Neural progenitor cell (in vitro differentiated cells): ENCODE measurements at regions not wholly inside any gene's neighbourhood (a gene's known extent, or its start where the extent isn't known, plus 50 kb on each side); places are given as distances from the start of the nearest gene placed in this dataset.
"Not testable (repeated sequence)": the region's sequence is repeated elsewhere in the genome, so short reads cannot be mapped to it uniquely, and the experiment has no call there.

Source experiments
- DNase-seq: peaks from one replicate; pipeline ENCODE4 v3.0.0-alpha.2; 2016; ENCODE audit warnings: low spot score
- H2AFZ ChIP-seq: fragments of 200-600 bp; sonication (generic); replicated peaks from 2 replicates; pipeline ENCODE4 v1.6.1; 2016; ENCODE audit warnings: antibody characterized with exemption
- H3F3A ChIP-seq: fragments of 200-600 bp; sonication (generic); 2 replicates; pipeline ENCODE4 v1.6.1; 2016; ENCODE audit warnings: antibody characterized with exemption, low read depth
- H3K27ac ChIP-seq: fragments of 200-600 bp; sonication (generic); 2 replicates; pipeline ENCODE4 v1.5.1; 2016; ENCODE audit warnings: mild to moderate bottlenecking
- H3K27me3 ChIP-seq: fragments of 200-600 bp; sonication (generic); 2 replicates; pipeline ENCODE4 v1.6.1; 2016; ENCODE audit warnings: mild to moderate bottlenecking, moderate library complexity
- H3K36me3 ChIP-seq: fragments of 200-600 bp; sonication (generic); 2 replicates; pipeline ENCODE4 v1.5.1; 2016
- H3K4me1 ChIP-seq: fragments of 200-600 bp; sonication (generic); 2 replicates; pipeline ENCODE4 v1.6.1; 2016; ENCODE audit warnings: mixed run types
- H3K4me2 ChIP-seq: fragments of 200-600 bp; sonication (generic); 2 replicates; pipeline ENCODE4 v1.6.1; 2016
- H3K4me3 ChIP-seq: fragments of 200-600 bp; sonication (generic); 2 replicates; pipeline ENCODE4 v1.5.1; 2016
- H3K79me2 ChIP-seq: fragments of 200-600 bp; sonication (generic); 2 replicates; pipeline ENCODE4 v1.6.1; 2016; ENCODE audit warnings: low read depth
- H3K9ac ChIP-seq: fragments of 200-600 bp; sonication (generic); 2 replicates; pipeline ENCODE4 v1.6.1; 2016
- H3K9me3 ChIP-seq: fragments of 200-600 bp; sonication (generic); 2 replicates; pipeline ENCODE4 v1.5.1; 2016; ENCODE audit warnings: low read depth
- H4K20me1 ChIP-seq: fragments of 200-600 bp; sonication (generic); 2 replicates; pipeline ENCODE4 v1.6.1; 2016; ENCODE audit warnings: low read depth
- H3K27ac Mint-ChIP-seq: 3 replicates; pipeline ENCODE4 v1.8.0; 2021; ENCODE audit warnings: mixed read lengths
- H3K27me3 Mint-ChIP-seq: 2 replicates; pipeline ENCODE4 v1.8.0; 2022; ENCODE audit warnings: low read depth, mild to moderate bottlenecking, inconsistent platforms, moderate library complexity, mixed read lengths; ENCODE audit not compliant: insufficient read depth
- H3K36me3 Mint-ChIP-seq: 3 replicates; pipeline ENCODE4 v1.8.0; 2021; ENCODE audit warnings: mixed read lengths
- H3K4me1 Mint-ChIP-seq: 3 replicates; pipeline ENCODE4 v1.8.0; 2021; ENCODE audit warnings: mixed read lengths
- H3K4me3 Mint-ChIP-seq: 3 replicates; pipeline ENCODE4 v1.8.0; 2021; ENCODE audit warnings: mild to moderate bottlenecking, moderate library complexity, mixed read lengths
- H3K9me3 Mint-ChIP-seq: 3 replicates; pipeline ENCODE4 v1.8.0; 2020; ENCODE audit warnings: mixed read lengths

- not testable (repeated sequence) for H3K4me3 Mint-ChIP-seq, H3F3A ChIP-seq, H3K4me1 ChIP-seq, DNase-seq, H4K20me1 ChIP-seq, H3K79me2 ChIP-seq, H3K4me2 ChIP-seq, H3K27me3 ChIP-seq, H3K36me3 ChIP-seq, H3K36me3 Mint-ChIP-seq, H3K27me3 Mint-ChIP-seq, H3K4me3 ChIP-seq, H3K9me3 ChIP-seq, H3K9ac ChIP-seq, H3K4me1 Mint-ChIP-seq, H3K27ac ChIP-seq, H3K9me3 Mint-ChIP-seq, H3K27ac Mint-ChIP-seq, H2AFZ ChIP-seq
These were observed 135.7 kb upstream of the VOPP1 start for GRCh38 chr7:55708028-55708427.

GRCh38 chr7:55707410-55707809 is 135.1 kb upstream of the VOPP1 start:
- not testable (repeated sequence) for H3K27me3 ChIP-seq, DNase-seq, H3K27me3 Mint-ChIP-seq, H3K4me2 ChIP-seq, H3K27ac Mint-ChIP-seq, H3K36me3 ChIP-seq, H3K4me3 ChIP-seq, H3K4me3 Mint-ChIP-seq, H3K9ac ChIP-seq, H3K36me3 Mint-ChIP-seq, H3K4me1 Mint-ChIP-seq, H3K9me3 ChIP-seq, H4K20me1 ChIP-seq, H3F3A ChIP-seq, H3K9me3 Mint-ChIP-seq, H3K79me2 ChIP-seq, H3K27ac ChIP-seq, H3K4me1 ChIP-seq, H2AFZ ChIP-seq

GRCh38 chr7:55706451-55707195 is 134.3 kb upstream of the VOPP1 start:
- not testable (repeated sequence) for H3K4me2 ChIP-seq, H3K27me3 ChIP-seq, H3K27ac Mint-ChIP-seq, H4K20me1 ChIP-seq, H3K36me3 Mint-ChIP-seq, H3K4me1 ChIP-seq, H3K79me2 ChIP-seq, H3K27me3 Mint-ChIP-seq, H3K4me3 ChIP-seq, H3K36me3 ChIP-seq, H3K9me3 Mint-ChIP-seq, H3K4me3 Mint-ChIP-seq, H3K9ac ChIP-seq, H3F3A ChIP-seq, H3K4me1 Mint-ChIP-seq, H3K9me3 ChIP-seq, DNase-seq, H3K27ac ChIP-seq, H2AFZ ChIP-seq

GRCh38 chr7:55705728-55706450 is 133.6 kb upstream of the VOPP1 start:
- H3K9ac ChIP-seq, H3K9me3 ChIP-seq, DNase-seq, H3F3A ChIP-seq, H3K4me3 Mint-ChIP-seq, H3K27ac ChIP-seq, H3K4me2 ChIP-seq, H3K4me1 ChIP-seq, H3K79me2 ChIP-seq, H3K27me3 Mint-ChIP-seq, H3K36me3 ChIP-seq, H3K27me3 ChIP-seq, H2AFZ ChIP-seq, H3K27ac Mint-ChIP-seq, H3K4me1 Mint-ChIP-seq, H3K9me3 Mint-ChIP-seq, H3K36me3 Mint-ChIP-seq, H3K4me3 ChIP-seq, H4K20me1 ChIP-seq: not testable (repeated sequence)

- not testable (repeated sequence) for H3K9me3 ChIP-seq, H3K9ac ChIP-seq, H3K27ac ChIP-seq, H3K79me2 ChIP-seq, H3K4me3 ChIP-seq, DNase-seq, H4K20me1 ChIP-seq, H3K4me1 ChIP-seq, H2AFZ ChIP-seq, H3K36me3 Mint-ChIP-seq, H3K27ac Mint-ChIP-seq, H3K27me3 Mint-ChIP-seq, H3K4me1 Mint-ChIP-seq, H3K4me3 Mint-ChIP-seq, H3K4me2 ChIP-seq, H3F3A ChIP-seq, H3K9me3 Mint-ChIP-seq, H3K36me3 ChIP-seq, H3K27me3 ChIP-seq
These were observed 130.5 kb upstream of the VOPP1 start for GRCh38 chr7:55702831-55703230.

GRCh38 chr7:55699450-55699842 is 127.1 kb upstream of the VOPP1 start:
- H4K20me1 ChIP-seq, H3K27ac ChIP-seq, H3K4me3 ChIP-seq, H3F3A ChIP-seq, H3K79me2 ChIP-seq, DNase-seq, H3K27ac Mint-ChIP-seq, H3K27me3 ChIP-seq, H3K9me3 Mint-ChIP-seq, H3K4me1 Mint-ChIP-seq, H3K36me3 Mint-ChIP-seq, H3K4me3 Mint-ChIP-seq, H2AFZ ChIP-seq, H3K9ac ChIP-seq, H3K4me1 ChIP-seq, H3K36me3 ChIP-seq, H3K27me3 Mint-ChIP-seq, H3K4me2 ChIP-seq, H3K9me3 ChIP-seq: not testable (repeated sequence)

- H3K9me3 Mint-ChIP-seq, H3K4me3 ChIP-seq, H3K27ac Mint-ChIP-seq, H2AFZ ChIP-seq, H3K4me2 ChIP-seq, H3K36me3 Mint-ChIP-seq, H3K4me1 Mint-ChIP-seq, H3K9me3 ChIP-seq, H4K20me1 ChIP-seq, H3K79me2 ChIP-seq, H3K27me3 ChIP-seq, H3K4me3 Mint-ChIP-seq, DNase-seq, H3K4me1 ChIP-seq, H3K9ac ChIP-seq, H3F3A ChIP-seq, H3K27ac ChIP-seq, H3K36me3 ChIP-seq, H3K27me3 Mint-ChIP-seq: not testable (repeated sequence)
These were observed 126.5 kb upstream of the VOPP1 start for GRCh38 chr7:55698607-55699449.
